GM12878 (cell line): ENCODE measurements at regions not wholly inside any gene's neighbourhood (a gene's known extent, or its start where the extent isn't known, plus 50 kb on each side); places are given as distances from the start of the nearest gene placed in this dataset.

Source experiments
- ATAC-seq: fragments of 200-7000 bp; cut with Tn5 transposase; 3 replicates; pipeline ENCODE4 v1.9.1; 2020; ENCODE audit warnings: mild to moderate bottlenecking, moderate library complexity
- BruUV-seq: library from RNA; stranded (reverse); fragments of 400-500 nt; replicated peaks from 2 replicates; lab custom pipeline; 2021; lab: Mats Ljungman, UMichigan
- CTCF ChIA-PET: fragments of 300-600 bp; sonication (Branson Sonifier 250); formaldehyde crosslinking; extraction: SDS; loops from one replicate; lab custom pipeline; 2021; ENCODE audit warnings: inconsistent platforms; lab: Yijun Ruan, JAX
- POLR2A ChIA-PET: fragments of 350-600 bp; formaldehyde crosslinking; extraction: SDS; loops from one replicate; lab custom pipeline; 2021; ENCODE audit warnings: inconsistent platforms; lab: Charles Lee
- RAD21 ChIA-PET: fragments of 300-600 bp; sonication (Branson Sonifier 250); formaldehyde crosslinking; loops from one replicate; lab custom pipeline; 2023; ENCODE audit warnings: antibody characterized with exemption; ENCODE audit not compliant: unreplicated experiment; lab: Charles Lee
- SMC1A ChIA-PET: fragments of 300-600 bp; sonication (Branson Sonifier 250); formaldehyde crosslinking; loops from one replicate; lab custom pipeline; 2023; ENCODE audit not compliant: unreplicated experiment, uncharacterized antibody; lab: Charles Lee
- DNase-seq: peaks from one replicate; pipeline ENCODE4 v3.0.0-alpha.2; 2011; ENCODE audit warnings: low read depth, low spot score
- FAIRE-seq: peaks from 3 replicates; lab custom pipeline; 2011; peaks lifted over from hg19 to GRCh38; lab: Jason Lieb, UNC
- H2AFZ ChIP-seq: 2 replicates; pipeline ENCODE4 v1.6.0; 2011; ENCODE audit warnings: low read depth, low read length, control low read depth; ENCODE audit not compliant: control insufficient read depth
- H3K27ac ChIP-seq: 2 replicates; pipeline ENCODE4 v1.5.1; 2011; ENCODE audit warnings: control low read depth; ENCODE audit not compliant: control insufficient read depth, insufficient read depth
- H3K27me3 ChIP-seq, 2 experiments: replicated peaks in 1 of 2; 2 replicates each; pipeline versions ENCODE4 v1.6.0 to v1.6.1; 2011; ENCODE audit warnings: low read length in 1 of 2; ENCODE audit not compliant: control insufficient read depth in 2 of 2, insufficient read depth in 2 of 2
- H3K36me3 ChIP-seq, 2 experiments: 2 replicates each; pipeline ENCODE4 v1.5.1; 2011; ENCODE audit warnings: low read length in 1 of 2; ENCODE audit not compliant: control insufficient read depth in 2 of 2, insufficient read depth in 2 of 2
- H3K4me1 ChIP-seq: 2 replicates; pipeline ENCODE4 v1.6.1; 2011; ENCODE audit warnings: mild to moderate bottlenecking, low read length, moderate library complexity, mixed read lengths; ENCODE audit not compliant: control insufficient read depth, insufficient read depth
- H3K4me2 ChIP-seq: 2 replicates; pipeline ENCODE4 v1.6.0; 2011; ENCODE audit warnings: control low read depth; ENCODE audit not compliant: control insufficient read depth, insufficient read depth
- H3K4me3 ChIP-seq: fragments of 200-600 bp; sonication (generic); 2 replicates; pipeline ENCODE4 v1.5.1; 2016
- H3K79me2 ChIP-seq: 2 replicates; pipeline ENCODE4 v1.6.0; 2011; ENCODE audit warnings: low read length; ENCODE audit not compliant: control insufficient read depth, insufficient read depth
- H3K9ac ChIP-seq: 2 replicates; pipeline ENCODE4 v1.8.0; 2011; ENCODE audit warnings: low read length, control low read depth, mixed read lengths; ENCODE audit not compliant: control insufficient read depth, insufficient read depth
- H3K9me3 ChIP-seq: replicated peaks from 3 replicates; pipeline ENCODE4 v1.5.1; 2011; ENCODE audit warnings: mild to moderate bottlenecking, low read length; ENCODE audit not compliant: control insufficient read depth, insufficient read depth
- H4K20me1 ChIP-seq: 2 replicates; pipeline ENCODE4 v1.6.0; 2011; ENCODE audit not compliant: control insufficient read depth, insufficient read depth
- ETV6 ChIP-seq, 2 experiments: fragments of 450-650 bp in 1 of 2; IDR thresholded peaks in 1 of 2; conservative IDR thresholded peaks in 1 of 2; 2 replicates each; pipeline ENCODE4 v1.6.1; 2014; ENCODE audit warnings: antibody characterized with exemption in 1 of 2, borderline replicate concordance in 1 of 2, low read depth in 1 of 2, mild to moderate bottlenecking in 1 of 2, moderate library complexity in 1 of 2
- GABPA ChIP-seq: IDR thresholded peaks from 2 replicates; pipeline ENCODE4 v1.6.1; 2014; ENCODE audit warnings: antibody characterized with exemption, low read depth, mild to moderate bottlenecking, inconsistent platforms
- GATAD2B ChIP-seq: fragments of 450-650 bp; conservative IDR thresholded peaks from 2 replicates; pipeline ENCODE4 v1.6.1; 2017; ENCODE audit warnings: low read depth, mild to moderate bottlenecking, moderate library complexity
- HCFC1 ChIP-seq: fragments of 150-350 bp; IDR thresholded peaks from 2 replicates; pipeline ENCODE4 v1.6.1; 2014; ENCODE audit warnings: low read length
- JUND ChIP-seq: IDR thresholded peaks from 2 replicates; pipeline ENCODE4 v1.6.1; 2012; ENCODE audit warnings: low read depth, mild to moderate bottlenecking, low read length, improper control_type of control experiment, moderate library complexity
- MYB ChIP-seq: fragments of 150-350 bp; IDR thresholded peaks from 2 replicates; pipeline ENCODE4 v1.6.1; 2014; ENCODE audit warnings: mild to moderate bottlenecking, low read depth, low read length, borderline replicate concordance
- RUNX3 ChIP-seq: IDR thresholded peaks from 2 replicates; pipeline ENCODE4 v1.6.1; 2012; ENCODE audit warnings: low read length, inconsistent platforms
- SMAD1 ChIP-seq: fragments of 450-650 bp; IDR thresholded peaks from 2 replicates; pipeline ENCODE4 v1.6.1; 2018; ENCODE audit warnings: mild to moderate bottlenecking, low read depth; ENCODE audit not compliant: partially characterized antibody
- WGBS: methylation state at CpG from one replicate; pipeline ENCODE4 v1.1.6; 2016; ENCODE audit warnings: low lambda C conversion rate; ENCODE audit not compliant: insufficient replicate concordance, insufficient coverage; ENCODE audit errors: missing lambda C conversion rate; 5-methylcytosine and 5-hydroxymethylcytosine counted together
- in situ Hi-C: fragments of 300-500 bp; cut with MboI; formaldehyde crosslinking; loops from 9 replicates; pipeline ENCODE4 v1.14.3; 2018; ENCODE audit warnings: mixed read lengths
- intact Hi-C: fragments of 100-400 bp; cut with micrococcal nuclease; formaldehyde crosslinking; loops from one replicate; pipeline ENCODE4 v1.14.2; 2022; ENCODE audit not compliant: unreplicated experiment
- TF ChIP-seq, protein P1 (sequence below): fragments of 450-650 bp; formaldehyde crosslinking; IDR thresholded peaks from 2 replicates; pipeline ENCODE4 v1.5.0; 2022; ENCODE audit warnings: mild to moderate bottlenecking, missing genetic modification characterization
- TF ChIP-seq, protein P2 (sequence below): fragments of 450-650 bp; IDR thresholded peaks from 2 replicates; pipeline ENCODE4 v1.6.1; 2017; ENCODE audit warnings: mild to moderate bottlenecking, low read depth, inconsistent platforms; ENCODE audit not compliant: poor library complexity, severe bottlenecking

- POLR2A ChIA-PET: no interaction called here
- no peak overlapping the region for H3K4me2 ChIP-seq
- RAD21 ChIA-PET: no interaction called here
Observed at GRCh38 chr6:2476376-2476775, 231.0 kb upstream of the GMDS start.

More at GRCh38 chr6:2476376-2476775, 231.0 kb upstream of the GMDS start:
- H3K27ac ChIP-seq: no peak overlapping the region
- CTCF ChIA-PET: no interaction called here
- H4K20me1 ChIP-seq: no peaks in the 10 kb centered on the region
- FAIRE-seq (no peak), DNase-seq (no peak), ATAC-seq (no peak)
- H3K4me1 ChIP-seq: no peaks in the 10 kb centered on the region
- no TSS peak for BruUV-seq
- TF ChIP-seq MYB (no peak), GATAD2B (no peak), GABPA (no peak), SMAD1 (no peak), HCFC1 (no peak), JUND (no peak), RUNX3 (no peak), ETV6 (conservative IDR thresholded peaks at IDR 0.05 in 1 of 2, IDR thresholded peaks at IDR 0.05 in 1 of 2; ENCODE audit: borderline replicate concordance in 1 of 2, low read depth in 1 of 2) (no peak)
- TF ChIP-seq, protein P1, sequence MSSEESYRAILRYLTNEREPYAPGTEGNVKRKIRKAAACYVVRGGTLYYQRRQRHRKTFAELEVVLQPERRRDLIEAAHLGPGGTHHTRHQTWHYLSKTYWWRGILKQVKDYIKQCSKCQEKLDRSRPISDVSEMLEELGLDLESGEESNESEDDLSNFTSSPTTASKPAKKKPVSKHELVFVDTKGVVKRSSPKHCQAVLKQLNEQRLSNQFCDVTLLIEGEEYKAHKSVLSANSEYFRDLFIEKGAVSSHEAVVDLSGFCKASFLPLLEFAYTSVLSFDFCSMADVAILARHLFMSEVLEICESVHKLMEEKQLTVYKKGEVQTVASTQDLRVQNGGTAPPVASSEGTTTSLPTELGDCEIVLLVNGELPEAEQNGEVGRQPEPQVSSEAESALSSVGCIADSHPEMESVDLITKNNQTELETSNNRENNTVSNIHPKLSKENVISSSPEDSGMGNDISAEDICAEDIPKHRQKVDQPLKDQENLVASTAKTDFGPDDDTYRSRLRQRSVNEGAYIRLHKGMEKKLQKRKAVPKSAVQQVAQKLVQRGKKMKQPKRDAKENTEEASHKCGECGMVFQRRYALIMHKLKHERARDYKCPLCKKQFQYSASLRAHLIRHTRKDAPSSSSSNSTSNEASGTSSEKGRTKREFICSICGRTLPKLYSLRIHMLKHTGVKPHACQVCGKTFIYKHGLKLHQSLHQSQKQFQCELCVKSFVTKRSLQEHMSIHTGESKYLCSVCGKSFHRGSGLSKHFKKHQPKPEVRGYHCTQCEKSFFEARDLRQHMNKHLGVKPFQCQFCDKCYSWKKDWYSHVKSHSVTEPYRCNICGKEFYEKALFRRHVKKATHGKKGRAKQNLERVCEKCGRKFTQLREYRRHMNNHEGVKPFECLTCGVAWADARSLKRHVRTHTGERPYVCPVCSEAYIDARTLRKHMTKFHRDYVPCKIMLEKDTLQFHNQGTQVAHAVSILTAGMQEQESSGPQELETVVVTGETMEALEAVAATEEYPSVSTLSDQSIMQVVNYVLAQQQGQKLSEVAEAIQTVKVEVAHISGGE: no peak
- TF ChIP-seq, protein P2, sequence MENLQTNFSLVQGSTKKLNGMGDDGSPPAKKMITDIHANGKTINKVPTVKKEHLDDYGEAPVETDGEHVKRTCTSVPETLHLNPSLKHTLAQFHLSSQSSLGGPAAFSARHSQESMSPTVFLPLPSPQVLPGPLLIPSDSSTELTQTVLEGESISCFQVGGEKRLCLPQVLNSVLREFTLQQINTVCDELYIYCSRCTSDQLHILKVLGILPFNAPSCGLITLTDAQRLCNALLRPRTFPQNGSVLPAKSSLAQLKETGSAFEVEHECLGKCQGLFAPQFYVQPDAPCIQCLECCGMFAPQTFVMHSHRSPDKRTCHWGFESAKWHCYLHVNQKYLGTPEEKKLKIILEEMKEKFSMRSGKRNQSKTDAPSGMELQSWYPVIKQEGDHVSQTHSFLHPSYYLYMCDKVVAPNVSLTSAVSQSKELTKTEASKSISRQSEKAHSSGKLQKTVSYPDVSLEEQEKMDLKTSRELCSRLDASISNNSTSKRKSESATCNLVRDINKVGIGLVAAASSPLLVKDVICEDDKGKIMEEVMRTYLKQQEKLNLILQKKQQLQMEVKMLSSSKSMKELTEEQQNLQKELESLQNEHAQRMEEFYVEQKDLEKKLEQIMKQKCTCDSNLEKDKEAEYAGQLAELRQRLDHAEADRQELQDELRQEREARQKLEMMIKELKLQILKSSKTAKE: no peak
- no peak overlapping the region for H2AFZ ChIP-seq
- H3K79me2 ChIP-seq: no peaks in the 10 kb centered on the region
- H3K36me3 ChIP-seq: no peaks in the 10 kb centered on the region
- in situ Hi-C loops: no loop called here
- SMC1A ChIA-PET: no interaction called here
- WGBS: 34% methylated on average over 4 of the region's 4 CpGs
- H3K9me3 ChIP-seq: no peaks in the 10 kb centered on the region; the same call in 2 of the 3 replicates
- H3K27me3 ChIP-seq: peaks cover 1 to 4% of the 10 kb centered on the region in 2 experiments; a peak in 3 of 4 replicates
- no peak overlapping the region for H3K4me3 ChIP-seq
- intact Hi-C loops: no loop called here
- H3K9ac ChIP-seq: no peak overlapping the region
